ENCODE measurements at regions not wholly inside any gene's neighbourhood (a gene's known extent, or its start where the extent isn't known, plus 50 kb on each side); places are given as distances from the start of the nearest gene placed in this dataset.
"Not testable (repeated sequence)": the region's sequence is repeated elsewhere in the genome, so short reads cannot be mapped to it uniquely, and the experiment has no call there.

- no peaks in the 10 kb centered on the region for H3K4me1 ChIP-seq (ENCODE audit: insufficient read depth, low read length, poor library complexity, severe bottlenecking)
- ChIA-PET POLR2A (ENCODE audit: low non-redundant PET) (no interaction called here), CTCF (no interaction called here)
- H3K9me3 ChIP-seq (ENCODE audit: low read depth, low read length, poor library complexity, severe bottlenecking) = no peaks in the 10 kb centered on the region
- DNase-seq (ENCODE audit: low spot score) = no peak
- intact Hi-C loops (cut with micrococcal nuclease; ENCODE audit: unreplicated experiment) = no loop called here
- no peak overlapping the region for H3K4me3 ChIP-seq (ENCODE audit: low read depth, low read length, poor library complexity, severe bottlenecking)
- no peaks in the 10 kb centered on the region for H3K27me3 ChIP-seq (replicated peaks; ENCODE audit: insufficient read depth, low read depth, low read length, poor library complexity)
- H3K27ac ChIP-seq (ENCODE audit: low read depth, low read length, poor library complexity, severe bottlenecking) = no peak overlapping the region
- no peaks in the 10 kb centered on the region for H3K36me3 ChIP-seq (ENCODE audit: insufficient read depth, low read length, poor library complexity, severe bottlenecking)
- TF ChIP-seq EZH2 (IDR thresholded peaks at IDR 0.05; ENCODE audit: borderline replicate concordance, low read depth, low read length, poor library complexity, severe bottlenecking) (no peak), CTCF (conservative IDR thresholded peaks at IDR 0.05; ENCODE audit: low read depth, low read length) (no peak)
- no TSS peak for BruUV-seq (replicated peaks)
These were observed 129.7 kb downstream of the YIPF5 start for GRCh38 chr5:144040615-144041305.

DNA sequence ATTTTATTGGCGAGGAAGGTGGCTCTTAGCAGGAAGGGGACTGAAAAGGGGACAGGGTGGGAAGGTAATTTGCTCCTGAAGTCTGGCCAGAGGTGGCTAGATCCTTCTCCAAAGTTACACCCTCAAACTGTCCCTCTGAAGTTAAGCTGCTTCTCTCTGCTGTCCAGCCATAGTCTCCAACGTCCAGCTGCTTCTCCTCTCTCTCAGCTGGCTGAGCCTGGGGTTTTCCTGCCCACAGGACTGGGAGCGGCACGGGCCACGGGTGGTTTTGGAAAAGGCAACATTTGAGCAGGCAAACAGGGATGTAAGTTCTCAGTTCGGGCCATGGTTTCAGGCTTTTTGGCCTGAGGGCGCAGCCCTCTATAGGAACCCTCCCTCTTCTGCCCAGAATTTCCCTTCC is 128.3 kb downstream of the YIPF5 start:
- Histone ChIP-seq H3K27me3 (replicated peaks; ENCODE audit: insufficient read depth, low read depth, low read length, poor library complexity) (no peaks in the 10 kb centered on the region), H3K9me3 (ENCODE audit: low read depth, low read length, poor library complexity, severe bottlenecking) (no peaks in the 10 kb centered on the region), H3K4me3 (ENCODE audit: low read depth, low read length, poor library complexity, severe bottlenecking) (no peak overlapping the region), H3K36me3 (ENCODE audit: insufficient read depth, low read length, poor library complexity, severe bottlenecking) (no peaks in the 10 kb centered on the region), H3K4me1 (ENCODE audit: insufficient read depth, low read length, poor library complexity, severe bottlenecking) (no peaks in the 10 kb centered on the region), H3K27ac (ENCODE audit: low read depth, low read length, poor library complexity, severe bottlenecking) (no peak overlapping the region)
- POLR2A ChIA-PET (ENCODE audit: low non-redundant PET) = no interaction called here
- intact Hi-C loops (cut with micrococcal nuclease; ENCODE audit: unreplicated experiment) = no loop called here
- no peak for DNase-seq (ENCODE audit: low spot score)
- no TSS peak for BruUV-seq (replicated peaks)
- CTCF ChIA-PET = no interaction called here
- no peak for TF ChIP-seq CTCF (conservative IDR thresholded peaks at IDR 0.05; ENCODE audit: low read depth, low read length)
- no peak for TF ChIP-seq EZH2 (IDR thresholded peaks at IDR 0.05; ENCODE audit: borderline replicate concordance, low read depth, low read length, poor library complexity, severe bottlenecking)

DNA sequence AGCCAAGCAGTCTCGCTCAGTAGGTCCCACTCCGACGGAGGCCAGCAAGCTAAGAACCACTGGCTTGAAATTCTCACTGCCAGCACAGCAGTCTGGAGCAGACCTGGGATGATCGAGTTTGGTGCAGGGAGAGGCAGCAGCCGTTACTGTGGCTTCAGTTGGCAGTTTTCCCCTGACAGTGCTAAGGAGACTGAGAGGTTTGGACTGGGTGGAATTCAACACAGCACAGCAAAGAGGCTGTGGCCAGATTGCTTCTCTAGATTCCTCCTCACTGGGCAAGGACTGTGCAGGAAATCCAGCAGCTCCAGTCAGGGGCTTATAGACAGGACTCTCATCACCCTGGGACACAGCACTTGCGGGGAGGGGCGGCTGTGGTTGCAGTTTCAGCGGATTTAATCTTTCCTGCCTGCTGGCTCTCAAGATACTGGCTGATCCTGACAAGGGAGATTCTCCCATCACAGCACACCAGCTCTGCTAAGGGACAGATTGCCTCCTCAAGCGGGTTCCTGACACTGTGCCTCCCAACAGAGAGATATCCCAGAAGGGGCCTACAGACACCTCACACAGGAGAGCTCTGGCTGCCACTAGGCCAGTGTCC is 122.1 kb downstream of the YIPF5 start:
- no peaks in the 10 kb centered on the region for H3K9me3 ChIP-seq (ENCODE audit: low read depth, low read length, poor library complexity, severe bottlenecking)
- ChIA-PET CTCF (no interaction called here), POLR2A (ENCODE audit: low non-redundant PET) (no interaction called here)
- H3K4me1 ChIP-seq (ENCODE audit: insufficient read depth, low read length, poor library complexity, severe bottlenecking) = no peaks in the 10 kb centered on the region
- TF ChIP-seq CTCF (conservative IDR thresholded peaks at IDR 0.05; ENCODE audit: low read depth, low read length) = no peak
- TF ChIP-seq EZH2 (IDR thresholded peaks at IDR 0.05; ENCODE audit: borderline replicate concordance, low read depth, low read length, poor library complexity, severe bottlenecking) = no peak
- no TSS peak for BruUV-seq (replicated peaks)
- intact Hi-C loops (cut with micrococcal nuclease; ENCODE audit: unreplicated experiment) = no loop called here
- H3K4me3 ChIP-seq (ENCODE audit: low read depth, low read length, poor library complexity, severe bottlenecking) = no peak overlapping the region
- no peak for DNase-seq (ENCODE audit: low spot score)
- no peak overlapping the region for H3K27ac ChIP-seq (ENCODE audit: low read depth, low read length, poor library complexity, severe bottlenecking)
- H3K36me3 ChIP-seq (ENCODE audit: insufficient read depth, low read length, poor library complexity, severe bottlenecking) = no peaks in the 10 kb centered on the region
- H3K27me3 ChIP-seq (replicated peaks; ENCODE audit: insufficient read depth, low read depth, low read length, poor library complexity) = no peaks in the 10 kb centered on the region

DNA sequence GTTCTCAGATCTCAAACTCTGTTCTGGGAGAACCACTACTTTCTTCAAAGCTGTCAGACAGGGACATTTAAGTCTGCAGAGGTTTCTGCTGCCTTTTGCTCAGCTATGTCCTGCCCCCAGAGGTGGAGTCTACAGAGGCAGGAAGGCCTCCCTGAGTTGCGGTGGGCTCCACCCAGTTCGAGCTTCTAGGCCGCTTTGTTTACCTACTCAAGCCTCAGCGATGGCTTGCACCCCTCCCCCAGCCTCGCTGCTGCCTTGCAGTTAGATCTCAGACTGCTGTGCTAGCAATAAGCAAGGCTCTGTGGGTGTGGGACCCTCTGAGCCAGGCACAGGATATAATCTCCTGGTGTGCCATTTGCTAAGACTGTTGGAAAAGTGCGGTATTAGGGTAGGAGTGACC is 115.1 kb downstream of the YIPF5 start:
- H3K27ac ChIP-seq (ENCODE audit: low read depth, low read length, poor library complexity, severe bottlenecking); intact Hi-C loops (cut with micrococcal nuclease; ENCODE audit: unreplicated experiment); H3K27me3 ChIP-seq (replicated peaks; ENCODE audit: insufficient read depth, low read depth, low read length, poor library complexity); POLR2A ChIA-PET (ENCODE audit: low non-redundant PET); H3K9me3 ChIP-seq (ENCODE audit: low read depth, low read length, poor library complexity, severe bottlenecking); DNase-seq (ENCODE audit: low spot score); BruUV-seq (replicated peaks); H3K4me1 ChIP-seq (ENCODE audit: insufficient read depth, low read length, poor library complexity, severe bottlenecking); H3K4me3 ChIP-seq (ENCODE audit: low read depth, low read length, poor library complexity, severe bottlenecking); H3K36me3 ChIP-seq (ENCODE audit: insufficient read depth, low read length, poor library complexity, severe bottlenecking): not testable (repeated sequence)
- CTCF ChIA-PET = interaction anchor here (0.5 kb wide), 1 partner anchor 10 kb away, joined by 3 read pairs; no protein-coding TSS in a partner anchor

- DNase-seq (ENCODE audit: low spot score); intact Hi-C loops (cut with micrococcal nuclease; ENCODE audit: unreplicated experiment): not testable (repeated sequence)
These were observed 110.4 kb downstream of the YIPF5 start for GRCh38 chr5:144060091-144060490.

More at GRCh38 chr5:144060091-144060490, 110.4 kb downstream of the YIPF5 start:
- BruUV-seq (replicated peaks); H3K27ac ChIP-seq (ENCODE audit: low read depth, low read length, poor library complexity, severe bottlenecking); CTCF ChIA-PET; H3K4me1 ChIP-seq (ENCODE audit: insufficient read depth, low read length, poor library complexity, severe bottlenecking); POLR2A ChIA-PET (ENCODE audit: low non-redundant PET); H3K4me3 ChIP-seq (ENCODE audit: low read depth, low read length, poor library complexity, severe bottlenecking); H3K9me3 ChIP-seq (ENCODE audit: low read depth, low read length, poor library complexity, severe bottlenecking); H3K27me3 ChIP-seq (replicated peaks; ENCODE audit: insufficient read depth, low read depth, low read length, poor library complexity); H3K36me3 ChIP-seq (ENCODE audit: insufficient read depth, low read length, poor library complexity, severe bottlenecking): not testable (repeated sequence)
